ENCODE measurements at regions not wholly inside any gene's neighbourhood (a gene's known extent, or its start where the extent isn't known, plus 50 kb on each side); places are given as distances from the start of the nearest gene placed in this dataset.

- no peak for ATAC-seq
- Histone ChIP-seq H3K36me3 (no peaks in the 10 kb centered on the region), H3K4me1 (peaks cover 0 to 6% (median 0%) of the 10 kb centered on the region in 12 donors), H3K9me3 (no peaks in the 10 kb centered on the region), H3K27me3 (no peaks in the 10 kb centered on the region), H3K4me3 (no peak overlapping the region), H3K27ac (no peak overlapping the region)
- WGBS, 4 donors = 26 to 43% (median 30%) methylated on average over 7 of the region's 7 CpGs
- intact Hi-C loops (cut with DNase I) = loop anchor here in 1 of 10 donors (10.0 kb wide), 1 partner anchor 64 kb away; no protein-coding TSS in a partner anchor
- DNase-seq = no peak
- no peak for TF ChIP-seq CTCF (IDR thresholded peaks at IDR 0.05)
- no peak for TF ChIP-seq POLR2A (IDR thresholded peaks at IDR 0.05)
Measured at GRCh38 chr15:53448232-53449015, 311.0 kb downstream of the WDR72 start.

- DNase-seq (no peak), ATAC-seq (no peak)
- Histone ChIP-seq H3K4me3 (no peak overlapping the region), H3K27ac (no peak overlapping the region), H3K36me3 (no peaks in the 10 kb centered on the region), H3K4me1 (peaks cover 0 to 6% (median 0%) of the 10 kb centered on the region in 12 donors), H3K9me3 (no peaks in the 10 kb centered on the region), H3K27me3 (no peaks in the 10 kb centered on the region)
- intact Hi-C loops (cut with DNase I) = loop anchor here in 1 of 10 donors (10.0 kb wide), 1 partner anchor 63 kb away; no protein-coding TSS in a partner anchor
- TF ChIP-seq POLR2A (IDR thresholded peaks at IDR 0.05) (no peak), CTCF (IDR thresholded peaks at IDR 0.05) (no peak)
- WGBS, 4 donors = 78 to 86% (median 81%) methylated on average over 1 of the region's 1 CpG
Measured at GRCh38 chr15:53447742-53448141, 311.7 kb downstream of the WDR72 start.

- peaks cover 0 to 6% (median 0%) of the 10 kb centered on the region in 12 donors for H3K4me1 ChIP-seq
- no peak for TF ChIP-seq POLR2A (IDR thresholded peaks at IDR 0.05)
- no peak for TF ChIP-seq CTCF (IDR thresholded peaks at IDR 0.05)
- no peak overlapping the region for H3K27ac ChIP-seq
- 83 to 89% (median 86%) methylated on average over 2 of the region's 2 CpGs for WGBS, 4 donors
- no peaks in the 10 kb centered on the region for H3K36me3 ChIP-seq
- ATAC-seq (no peak), DNase-seq (no peak)
- no peak overlapping the region for H3K4me3 ChIP-seq
- H3K9me3 ChIP-seq = no peaks in the 10 kb centered on the region
- no peaks in the 10 kb centered on the region for H3K27me3 ChIP-seq
- intact Hi-C loops (cut with DNase I) = loop anchor here in 1 of 10 donors (10.0 kb wide), 1 partner anchor 62 kb away; no protein-coding TSS in a partner anchor
Measured at GRCh38 chr15:53447053-53447574, 312.3 kb downstream of the WDR72 start.

GRCh38 chr15:53446376-53446775 is 313.1 kb downstream of the WDR72 start:
- no peak for ATAC-seq
- no peaks in the 10 kb centered on the region for H3K36me3 ChIP-seq
- no peaks in the 10 kb centered on the region for H3K27me3 ChIP-seq
- no peak for DNase-seq
- TF ChIP-seq CTCF (IDR thresholded peaks at IDR 0.05) (no peak), POLR2A (IDR thresholded peaks at IDR 0.05) (no peak)
- intact Hi-C loops (cut with DNase I) = loop anchor here in 1 of 10 donors (10.0 kb wide), 1 partner anchor 62 kb away; no protein-coding TSS in a partner anchor
- H3K9me3 ChIP-seq = no peaks in the 10 kb centered on the region
- 0 to 72% (median 58%) methylated on average over 1 of the region's 1 CpG for WGBS, 4 donors
- H3K27ac ChIP-seq = no peak overlapping the region
- no peak overlapping the region for H3K4me3 ChIP-seq
- peaks cover 0 to 6% (median 0%) of the 10 kb centered on the region in 12 donors for H3K4me1 ChIP-seq
